Dermis microvascular lymphatic vessel endothelial cell (primary cell): ENCODE measurements at regions not wholly inside any gene's neighbourhood (a gene's known extent, or its start where the extent isn't known, plus 50 kb on each side); places are given as distances from the start of the nearest gene placed in this dataset.
A peak's percentile ranks its signal among the peaks of the same experiment; 100 is the strongest.

Experiments
- DNase-seq, 2 donors: peaks; one replicate each; pipeline versions ENCODE4 v3.0.0 to v3.0.0-alpha.2; 2010; ENCODE audit warnings: low read depth in 2 of 2

- DNase-seq: no peak
Measured at GRCh38 chr2:176675271-176675949, 406.2 kb downstream of the MTX2 start.

- no peak for DNase-seq
Measured at GRCh38 chr2:176677746-176678265, 408.6 kb downstream of the MTX2 start.

GRCh38 chr2:176678571-176678970 lies 409.3 kb downstream of the MTX2 start:
- peak; percentile 33 to 73 for DNase-seq

GRCh38 chr2:176679061-176679669 lies 409.9 kb downstream of the MTX2 start:
- DNase-seq: no peak

- DNase-seq: no peak
Measured at GRCh38 chr2:176680916-176681516, 411.8 kb downstream of the MTX2 start.

GRCh38 chr2:176681584-176682115 lies 412.4 kb downstream of the MTX2 start:
- no peak for DNase-seq

GRCh38 chr2:176682278-176682677 lies 413.0 kb downstream of the MTX2 start:
- no peak for DNase-seq

- DNase-seq: no peak
Measured at GRCh38 chr2:176683618-176684111, 414.4 kb downstream of the MTX2 start.

- DNase-seq: no peak
Measured at GRCh38 chr2:176685908-176686307, 416.7 kb downstream of the MTX2 start.

GRCh38 chr2:176686328-176686727 lies 417.1 kb downstream of the MTX2 start:
- DNase-seq: no peak

- DNase-seq: no peak
Measured at GRCh38 chr2:176687342-176687741, 418.1 kb downstream of the MTX2 start.

- DNase-seq: no peak
Measured at GRCh38 chr2:176687944-176688343, 418.7 kb downstream of the MTX2 start.

- no peak for DNase-seq
Measured at GRCh38 chr2:176689711-176690110, 420.5 kb downstream of the MTX2 start.

- DNase-seq: no peak
Measured at GRCh38 chr2:176691471-176691870, 422.2 kb downstream of the MTX2 start.

- DNase-seq: peak; percentile 54 to 71
Measured at GRCh38 chr2:176692533-176692932, 423.3 kb downstream of the MTX2 start.

- no peak for DNase-seq
Measured at GRCh38 chr2:176699098-176699497, 429.9 kb downstream of the MTX2 start.

- no peak for DNase-seq
Measured at GRCh38 chr2:176699644-176700043, 430.4 kb downstream of the MTX2 start.

- no peak for DNase-seq
Measured at GRCh38 chr2:176702131-176702530, 432.9 kb downstream of the MTX2 start.

- no peak for DNase-seq
Measured at GRCh38 chr2:176704282-176704858, 435.1 kb downstream of the MTX2 start.

- peak; percentile 98 to 100 for DNase-seq
Measured at GRCh38 chr2:176709149-176709951, 440.1 kb downstream of the MTX2 start.

- DNase-seq: peak in 1 of 2 donors; percentile 92
Measured at GRCh38 chr2:176709991-176710390, 440.7 kb downstream of the MTX2 start.
